NCI-H146 treated with DMSO at 0.1 percent for 48 hours (cell line): ENCODE measurements at regions not wholly inside any gene's neighbourhood (a gene's known extent, or its start where the extent isn't known, plus 50 kb on each side); places are given as distances from the start of the nearest gene placed in this dataset.
"Not testable (repeated sequence)": the region's sequence is repeated elsewhere in the genome, so short reads cannot be mapped to it uniquely, and the experiment has no call there.

Experiments
- DNase-seq: peaks from one replicate; lab custom pipeline; 2025; ENCODE audit not compliant: unreplicated experiment; lab: John Stamatoyannopoulos, UW

- DNase-seq = no peak
Observed at GRCh38 chr4:79621061-79621460, 213.0 kb upstream of the GK2 start.

- no peak for DNase-seq
Observed at GRCh38 chr4:79620617-79621016, 212.6 kb upstream of the GK2 start.

- DNase-seq = no peak
Observed at GRCh38 chr4:79613269-79613935, 205.4 kb upstream of the GK2 start.

- no peak for DNase-seq
Observed at GRCh38 chr4:79611026-79611425, 203.0 kb upstream of the GK2 start.

GRCh38 chr4:79609817-79610216 is 201.8 kb upstream of the GK2 start:
- DNase-seq = no peak

GRCh38 chr4:79607979-79608378 is 200.0 kb upstream of the GK2 start:
- DNase-seq = no peak

- no peak for DNase-seq
Observed at GRCh38 chr4:79604152-79604551, 196.1 kb upstream of the GK2 start.

GRCh38 chr4:79603681-79604080 is 195.7 kb upstream of the GK2 start:
- DNase-seq = no peak

- no peak for DNase-seq
Observed at GRCh38 chr4:79599691-79600090, 191.7 kb upstream of the GK2 start.

GRCh38 chr4:79598801-79599200 is 190.8 kb upstream of the GK2 start:
- DNase-seq = no peak

GRCh38 chr4:79598214-79598613 is 190.2 kb upstream of the GK2 start:
- no peak for DNase-seq

- no peak for DNase-seq
Observed at GRCh38 chr4:79597266-79597665, 189.2 kb upstream of the GK2 start.

- DNase-seq = not testable (repeated sequence)
Observed at GRCh38 chr4:79592218-79592617, 184.2 kb upstream of the GK2 start.

GRCh38 chr4:79588679-79589078 is 180.7 kb upstream of the GK2 start:
- DNase-seq = no peak

GRCh38 chr4:79587207-79587606 is 179.2 kb upstream of the GK2 start:
- not testable (repeated sequence) for DNase-seq

GRCh38 chr4:79585834-79586233 is 177.8 kb upstream of the GK2 start:
- no peak for DNase-seq

GRCh38 chr4:79585330-79585729 is 177.3 kb upstream of the GK2 start:
- no peak for DNase-seq

- DNase-seq = no peak
Observed at GRCh38 chr4:79584902-79585301, 176.9 kb upstream of the GK2 start.

GRCh38 chr4:79584352-79584751 is 176.3 kb upstream of the GK2 start:
- DNase-seq = no peak

GRCh38 chr4:79578606-79579005 is 170.6 kb upstream of the GK2 start:
- DNase-seq = no peak

GRCh38 chr4:79576429-79576753 is 168.4 kb upstream of the GK2 start:
- peak; percentile 23 for DNase-seq

- DNase-seq = no peak
Observed at GRCh38 chr4:79575709-79576428, 167.8 kb upstream of the GK2 start.
